RKO (cell line): ENCODE measurements at regions not wholly inside any gene's neighbourhood (a gene's known extent, or its start where the extent isn't known, plus 50 kb on each side); places are given as distances from the start of the nearest gene placed in this dataset.
"Not testable (repeated sequence)": the region's sequence is repeated elsewhere in the genome, so short reads cannot be mapped to it uniquely, and the experiment has no call there.

Source experiments
- DNase-seq: peaks from one replicate; pipeline ENCODE4 v3.0.0-alpha.2; 2016; ENCODE audit warnings: low spot score

DNA sequence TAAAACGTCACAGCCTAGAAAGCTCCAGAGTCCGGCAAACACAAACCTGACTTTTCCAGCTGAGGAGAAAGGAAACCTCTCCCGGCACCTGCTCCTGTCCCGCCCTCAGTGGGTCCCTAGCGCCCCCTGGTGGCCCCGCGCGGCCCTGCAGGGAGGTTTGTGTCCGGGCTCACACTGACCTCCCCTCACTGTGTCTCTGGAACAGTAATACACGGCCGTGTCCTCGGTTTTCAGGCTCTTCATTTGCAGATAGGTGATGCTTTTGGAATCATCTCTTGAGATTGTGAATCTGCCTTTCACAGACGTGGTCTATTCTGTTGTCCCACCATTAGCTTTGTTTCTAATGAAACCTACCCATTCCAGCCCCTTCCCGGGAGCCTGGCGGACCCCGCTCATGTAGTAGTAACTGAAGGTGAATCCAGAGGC is 731.2 kb downstream of the TMEM121 start:
- DNase-seq: peak; percentile 38

DNA sequence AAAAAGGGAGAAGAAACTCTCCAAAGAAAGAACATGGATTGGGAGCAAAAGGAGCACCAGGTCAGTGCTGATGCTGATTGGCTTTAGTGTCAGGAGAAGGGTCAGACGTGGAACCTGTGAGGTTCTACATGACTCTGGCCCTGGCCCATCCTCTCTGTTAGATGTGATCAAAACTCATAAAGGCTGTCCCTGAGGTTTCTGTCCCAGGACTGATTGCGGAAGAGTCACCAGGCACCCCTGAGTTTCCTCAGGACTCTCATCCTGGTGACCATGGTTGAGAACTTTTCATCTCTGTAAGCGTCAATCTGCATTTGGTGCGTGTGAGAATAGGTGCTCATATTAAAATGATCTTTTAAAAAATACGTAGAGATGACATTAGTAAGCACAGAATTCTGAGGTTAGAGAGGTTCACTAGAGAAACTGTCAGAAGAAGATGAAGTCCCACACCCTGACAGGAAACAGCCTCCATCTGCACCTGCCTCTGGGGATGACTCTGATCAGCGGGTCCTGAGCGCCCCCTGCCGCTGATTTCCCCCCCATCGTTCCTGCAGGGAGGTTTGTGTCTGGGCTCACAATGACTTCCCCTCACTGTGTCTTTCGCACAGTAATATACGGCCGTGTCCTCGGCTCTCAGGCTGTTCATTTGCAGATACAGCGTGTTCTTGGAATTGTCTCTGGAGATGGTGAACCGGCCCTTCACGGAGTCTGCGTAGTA is 741.8 kb downstream of the TMEM121 start:
- no peak for DNase-seq

DNA sequence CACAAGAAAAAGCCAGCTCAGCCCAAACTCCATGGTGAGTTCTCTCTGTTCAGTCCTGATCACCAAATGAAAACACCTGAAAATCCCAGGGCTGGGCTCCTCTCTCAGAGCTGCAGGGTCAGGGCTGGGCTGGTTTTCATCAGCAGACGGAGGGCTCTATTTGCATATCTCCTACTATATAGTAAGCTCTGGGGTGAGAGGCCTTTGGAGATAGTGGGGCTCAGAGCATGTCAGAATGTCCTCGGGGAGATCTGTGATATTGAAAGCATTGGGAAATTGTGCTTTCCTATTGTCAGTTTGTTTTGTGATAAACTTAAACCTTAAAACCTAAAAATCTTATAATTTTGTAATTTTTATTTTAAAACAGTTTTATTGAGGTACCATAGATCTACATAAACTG is 742.6 kb downstream of the TMEM121 start:
- no peak for DNase-seq

DNA sequence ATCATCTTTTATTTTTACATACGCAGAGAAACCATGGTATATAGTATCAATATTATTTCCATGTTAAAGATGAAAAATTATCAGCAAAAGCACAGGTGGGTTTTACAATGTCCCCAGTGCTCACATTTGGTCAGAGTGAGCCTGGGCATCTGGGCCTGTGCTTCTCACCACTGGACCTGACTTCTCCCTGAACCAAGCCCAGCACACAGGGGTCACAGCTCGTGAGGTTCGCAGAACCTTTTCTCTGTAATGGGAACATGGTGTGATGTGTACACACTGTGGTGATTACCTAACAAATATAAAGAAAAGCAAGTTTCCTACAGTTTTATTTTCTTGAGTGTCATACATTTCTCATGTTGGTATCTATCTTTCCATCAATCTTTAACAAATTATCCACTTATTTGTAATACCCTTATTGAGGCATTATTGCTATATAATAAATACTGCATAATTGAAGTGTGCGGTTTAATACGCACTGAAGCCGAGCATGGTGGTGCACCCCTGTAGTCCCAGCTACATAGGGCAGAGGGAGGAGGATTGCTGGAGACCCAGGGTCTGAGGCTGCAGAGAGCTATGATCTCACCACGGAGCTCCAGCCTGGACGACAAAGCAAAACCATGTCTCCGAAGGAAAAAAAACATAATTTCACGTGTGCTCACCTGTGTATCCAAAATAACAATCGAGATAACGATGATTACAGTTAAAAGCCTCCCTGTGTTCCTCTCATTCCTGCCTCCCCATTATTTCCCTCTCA is 743.2 kb downstream of the TMEM121 start:
- DNase-seq: no peak

DNA sequence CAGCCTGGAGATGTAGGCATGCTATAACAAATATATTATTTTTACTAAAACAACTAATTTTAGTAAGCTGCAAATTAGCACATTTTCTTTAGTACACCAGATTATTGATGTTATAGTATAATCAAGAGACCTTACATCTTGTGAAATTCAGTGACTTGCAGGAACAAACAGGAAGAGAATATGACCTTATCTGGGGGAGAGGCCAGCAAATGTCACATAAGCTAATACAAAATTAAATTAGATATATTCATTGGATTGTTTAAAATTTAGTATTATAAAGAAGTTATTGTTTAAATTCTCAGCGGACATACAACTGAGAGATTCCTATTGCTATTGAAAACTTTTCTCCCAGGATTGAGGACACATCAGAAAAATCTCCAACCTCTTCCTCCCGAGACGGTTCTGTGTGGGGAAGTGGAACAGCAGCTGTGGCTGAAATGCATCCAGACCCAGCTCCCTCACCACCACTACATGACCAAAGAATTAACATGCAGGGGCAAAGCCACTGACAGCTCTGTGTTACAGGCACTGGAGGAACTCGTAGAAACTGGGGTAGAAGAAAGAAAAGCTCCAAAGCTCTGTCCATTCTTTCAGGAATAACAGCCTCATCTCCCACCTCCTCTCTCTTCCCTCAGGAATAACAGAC is 744.2 kb downstream of the TMEM121 start:
- not testable (repeated sequence) for DNase-seq

DNA sequence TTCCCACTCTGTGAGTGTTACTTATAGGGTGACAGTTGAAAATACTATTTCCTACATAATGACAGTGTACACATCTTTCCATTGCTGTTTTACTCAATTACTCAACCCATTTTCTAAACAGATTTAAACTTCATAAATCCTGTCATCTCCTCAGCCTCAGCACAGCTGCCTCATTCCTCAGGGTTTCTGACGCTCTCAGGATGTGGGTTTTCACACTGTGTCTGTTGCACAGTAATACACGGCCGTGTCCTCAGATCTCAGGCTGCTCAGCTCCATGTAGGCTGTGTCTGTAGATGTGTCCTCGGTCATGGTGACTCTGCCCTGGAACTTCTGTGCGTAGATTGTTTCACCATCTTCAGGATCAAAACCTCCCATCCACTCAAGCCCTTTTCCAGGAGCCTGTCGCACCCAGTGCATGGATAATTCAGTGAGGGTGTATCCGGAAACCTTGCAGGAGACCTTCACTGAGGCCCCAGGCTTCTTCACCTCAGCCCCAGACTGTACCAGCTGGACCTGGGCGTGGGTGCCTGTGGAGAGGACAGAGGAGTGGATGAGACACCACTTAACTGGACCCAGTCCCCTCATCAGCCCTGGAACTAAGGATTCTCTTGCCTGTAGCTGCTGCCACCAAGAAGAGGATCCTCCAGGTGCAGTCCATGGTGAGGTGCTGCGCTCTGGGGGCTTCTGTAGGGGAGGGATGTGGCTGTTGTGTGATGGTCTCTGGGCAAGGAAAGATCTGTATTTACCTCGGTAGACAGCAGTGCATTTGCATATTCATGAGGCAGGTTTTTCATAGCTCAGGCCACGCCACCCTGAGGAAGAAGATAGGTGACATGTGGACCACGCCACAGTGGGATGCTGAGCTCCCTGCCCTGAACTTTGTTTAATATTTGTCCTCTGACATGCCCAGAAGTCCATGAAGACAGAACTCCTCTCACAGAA is 750.2 kb downstream of the TMEM121 start:
- no peak for DNase-seq

DNA sequence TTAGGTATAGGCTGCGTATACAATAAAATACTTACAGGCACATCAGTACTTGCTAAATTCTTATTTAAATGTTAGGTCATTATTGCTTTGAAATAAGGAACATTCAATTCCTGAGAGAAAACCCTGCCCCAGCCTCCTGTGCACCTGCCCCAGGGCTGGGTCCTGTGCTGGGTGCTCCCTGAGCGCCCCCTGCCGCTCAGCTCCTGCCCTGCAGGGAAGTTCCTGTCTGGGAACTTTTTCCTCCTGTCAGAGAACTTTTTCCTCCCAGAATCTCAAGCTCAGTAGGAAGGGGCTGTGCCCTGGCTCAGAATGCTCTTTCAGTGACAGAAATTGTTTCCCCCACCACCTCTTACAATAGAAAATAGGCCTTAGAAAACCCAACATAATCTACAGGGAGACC is 751.1 kb downstream of the TMEM121 start:
- peak; percentile 17 for DNase-seq

DNA sequence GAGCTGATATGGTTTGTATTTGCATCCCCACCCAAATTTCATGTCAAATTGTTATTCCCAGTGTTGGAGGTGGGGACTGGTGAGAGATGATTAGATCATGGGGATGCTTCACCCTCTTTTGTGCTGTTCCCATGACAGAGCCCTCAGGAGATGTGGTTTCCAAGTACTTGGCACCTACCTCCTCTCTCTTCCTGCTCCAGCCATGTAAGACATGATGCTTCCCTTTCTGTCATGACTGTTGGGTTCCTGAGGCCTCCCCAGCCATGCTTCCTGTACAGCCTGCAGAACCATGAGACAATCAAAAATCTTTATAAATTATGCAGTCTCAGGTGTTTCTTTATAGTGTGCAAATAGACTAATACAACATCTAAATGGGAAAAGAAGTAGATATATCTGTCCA is 754.5 kb downstream of the TMEM121 start:
- no peak for DNase-seq

DNA sequence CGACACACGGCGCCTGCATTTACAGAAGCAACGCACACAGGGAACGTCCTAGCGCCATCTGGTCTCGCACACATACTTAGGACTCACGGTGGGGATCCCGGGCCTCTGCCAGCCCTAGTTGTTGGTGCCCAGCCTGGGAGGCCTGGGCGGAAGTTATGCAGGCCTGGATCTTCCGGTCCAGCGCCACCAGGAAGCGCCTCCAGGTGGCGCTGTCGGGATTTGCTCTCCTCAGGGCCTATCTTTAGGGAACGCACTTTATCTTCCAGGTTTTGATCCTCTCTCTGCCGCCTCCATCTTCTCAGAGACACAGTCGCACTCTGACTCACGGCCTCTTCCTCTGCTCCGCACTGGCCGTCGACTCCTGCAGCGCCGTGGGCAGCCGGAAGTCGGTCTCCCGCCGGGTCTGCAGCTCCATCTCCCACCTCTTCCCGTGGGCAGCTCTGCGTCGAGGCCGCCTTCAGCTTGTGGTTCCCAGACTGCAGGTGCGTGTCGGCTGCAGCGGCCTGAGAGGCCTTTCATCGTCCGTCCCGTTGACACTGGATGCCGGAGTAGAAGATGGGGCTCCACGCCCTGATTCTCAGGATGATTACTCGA is 760.4 kb downstream of the TMEM121 start:
- DNase-seq: no peak

DNA sequence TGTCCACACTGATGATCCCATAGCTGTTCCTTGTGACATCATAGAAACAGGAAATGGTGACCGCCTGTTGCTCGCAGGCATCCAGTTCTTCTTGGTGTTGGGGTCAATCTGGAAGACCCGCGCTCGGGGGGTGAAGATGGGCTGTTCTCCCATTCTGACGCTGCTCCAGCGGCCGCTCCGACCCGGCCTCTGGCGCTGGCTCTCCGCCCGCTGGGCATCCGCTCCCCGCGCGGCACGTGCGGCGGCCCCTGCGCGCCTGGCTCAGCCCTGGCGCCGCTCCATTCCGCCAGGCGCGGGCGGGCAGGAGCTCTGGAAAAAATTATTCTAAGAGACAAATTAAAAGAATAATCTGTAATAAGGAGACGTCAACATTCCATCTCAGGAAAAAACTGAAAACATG is 761.1 kb downstream of the TMEM121 start:
- DNase-seq: no peak

DNA sequence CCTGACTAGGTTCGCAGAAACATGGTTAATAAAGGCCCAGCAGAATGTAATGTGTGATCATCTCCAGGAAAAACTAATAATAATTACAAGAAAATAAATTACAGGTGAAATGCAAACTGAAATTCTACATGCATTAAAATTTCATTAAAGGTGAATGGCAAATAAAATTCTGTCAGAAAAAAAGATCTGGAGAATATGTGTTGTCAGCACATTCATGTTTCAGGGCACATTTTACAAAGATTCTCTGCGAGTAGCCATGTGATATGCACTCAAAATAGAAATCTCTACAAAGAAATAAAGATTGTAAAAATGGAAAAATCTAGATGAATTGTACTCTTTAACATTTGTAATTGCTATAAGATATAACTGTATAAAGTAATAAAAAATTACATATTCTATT is 765.2 kb downstream of the TMEM121 start:
- DNase-seq: no peak

DNA sequence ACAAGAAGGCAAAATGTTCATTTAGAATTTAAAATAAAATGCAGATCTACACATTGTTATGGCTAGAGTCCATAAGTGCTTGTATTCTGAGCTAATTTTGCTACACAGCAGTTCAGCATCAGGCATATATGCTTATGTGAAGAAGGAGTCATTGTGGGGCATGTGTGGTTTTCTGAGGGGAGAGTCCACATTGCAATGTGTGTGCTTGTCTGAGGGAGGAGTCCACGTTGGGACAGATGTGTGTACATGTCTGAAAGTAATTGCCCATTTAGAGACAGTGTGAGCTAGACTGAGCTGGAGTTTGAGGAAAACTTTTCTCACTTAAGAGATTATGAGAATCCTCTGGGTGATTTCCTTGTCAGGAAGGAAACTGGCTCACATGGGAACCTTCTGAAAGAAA is 767.9 kb downstream of the TMEM121 start:
- DNase-seq: no peak

DNA sequence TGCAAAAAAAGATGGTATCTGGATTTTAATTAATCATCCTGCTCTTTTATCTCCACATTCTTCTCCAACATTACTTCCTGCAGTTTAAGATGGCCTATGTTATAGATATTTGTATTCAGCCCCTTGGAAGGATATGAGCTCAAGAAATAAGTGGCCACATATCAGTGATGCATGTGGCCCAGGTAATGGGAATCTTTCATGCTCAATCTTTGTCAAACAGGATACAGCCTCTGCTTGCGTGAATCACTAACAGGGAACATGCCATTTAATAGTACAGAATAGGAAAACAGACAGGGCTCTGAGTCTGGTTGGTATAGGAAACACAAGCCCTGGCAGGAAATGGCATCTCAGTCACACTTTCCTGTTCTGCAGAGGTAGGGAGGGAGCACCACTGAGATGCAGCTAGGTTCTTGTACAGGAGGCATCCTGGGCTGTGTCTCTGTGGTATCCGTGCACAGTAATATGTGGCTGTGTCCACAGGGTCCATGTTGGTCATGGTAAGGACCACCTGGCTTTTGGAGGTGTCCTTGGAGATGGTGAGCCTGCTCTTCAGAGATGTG is 774.6 kb downstream of the TMEM121 start:
- DNase-seq: not testable (repeated sequence)

DNA sequence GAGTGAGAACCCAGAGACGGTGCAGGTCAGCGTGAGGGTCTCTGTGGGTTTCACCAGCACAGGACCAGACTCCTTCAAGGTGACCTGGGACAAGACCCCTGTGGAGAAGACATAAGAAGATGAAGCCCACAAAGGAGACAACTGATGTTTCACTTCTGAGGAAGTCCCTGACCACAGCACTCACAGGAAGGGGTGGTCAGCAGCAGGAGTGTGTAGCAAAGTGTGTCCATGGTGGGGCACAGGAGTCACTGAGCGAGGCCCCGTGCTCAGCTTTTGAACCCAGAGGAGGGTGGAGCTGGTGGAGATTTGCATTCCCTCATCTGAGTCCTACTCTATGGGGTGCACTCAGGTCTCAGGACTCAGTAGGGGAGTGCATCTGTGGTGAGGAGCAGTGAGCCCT is 775.2 kb downstream of the TMEM121 start:
- not testable (repeated sequence) for DNase-seq

DNA sequence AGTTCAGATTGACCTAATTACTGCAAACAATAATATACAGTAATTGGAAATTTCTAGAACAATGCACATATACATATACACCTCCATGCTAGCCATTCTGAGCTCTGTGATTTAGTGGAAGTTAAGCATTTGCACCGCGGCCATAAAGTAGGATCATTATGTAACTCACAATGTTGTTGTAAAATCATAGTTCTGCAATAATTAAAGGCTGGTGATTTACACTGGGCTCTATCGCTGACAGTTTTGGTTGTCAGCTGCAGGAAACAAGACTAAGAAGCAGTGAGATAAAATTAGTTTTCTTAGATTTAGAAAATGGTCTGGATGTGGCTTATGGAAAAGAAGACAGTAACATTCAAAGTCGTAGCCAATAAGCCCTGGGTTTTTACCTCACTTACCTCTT is 776.3 kb downstream of the TMEM121 start:
- no peak for DNase-seq

DNA sequence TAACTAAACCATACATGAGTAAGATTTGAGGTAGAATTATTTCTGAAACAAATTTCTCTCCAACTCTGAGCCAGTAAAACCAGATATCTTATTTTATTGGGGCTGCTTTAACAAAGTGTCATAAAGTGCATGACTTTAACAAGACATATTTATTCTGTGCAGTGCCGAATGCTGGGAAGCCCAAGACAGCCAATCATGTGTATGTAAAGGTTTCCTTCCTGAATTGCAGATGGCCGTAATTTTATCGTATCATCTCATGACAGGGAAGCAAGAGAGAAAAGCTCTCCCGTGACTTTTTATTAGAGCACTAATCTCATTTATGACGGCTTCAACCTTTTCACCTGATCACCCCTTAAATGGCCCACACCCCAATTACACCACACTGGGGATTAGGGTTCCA is 777.9 kb downstream of the TMEM121 start:
- DNase-seq: no peak

DNA sequence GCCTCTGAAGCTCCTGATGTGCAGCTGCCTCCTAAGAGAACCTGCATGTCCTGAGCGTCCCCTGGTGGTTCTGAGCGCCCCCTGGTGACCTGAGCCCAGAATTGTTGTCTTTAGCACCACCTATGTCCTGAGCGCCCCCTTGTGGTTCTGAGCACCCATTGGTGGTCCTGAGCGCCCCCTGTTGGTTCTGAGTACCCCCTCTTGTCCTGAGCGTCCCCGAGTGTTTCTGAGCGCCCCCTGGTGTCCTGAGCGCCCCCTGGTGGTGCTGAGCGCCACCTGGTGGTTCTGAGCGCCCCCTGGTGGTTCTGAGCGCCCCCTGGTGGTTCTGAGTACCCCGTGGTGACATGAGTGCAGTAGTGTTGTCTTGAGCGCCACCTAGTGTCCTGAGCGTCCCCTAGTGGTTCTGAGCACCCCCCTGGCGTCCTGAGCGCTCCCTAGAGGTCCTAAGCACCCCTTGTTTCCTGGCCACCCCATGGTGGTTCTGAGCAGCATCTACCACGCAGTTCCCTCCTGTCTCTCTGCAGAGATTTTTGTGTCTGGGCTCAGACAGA is 782.5 kb downstream of the TMEM121 start:
- peak; percentile 17 for DNase-seq

DNA sequence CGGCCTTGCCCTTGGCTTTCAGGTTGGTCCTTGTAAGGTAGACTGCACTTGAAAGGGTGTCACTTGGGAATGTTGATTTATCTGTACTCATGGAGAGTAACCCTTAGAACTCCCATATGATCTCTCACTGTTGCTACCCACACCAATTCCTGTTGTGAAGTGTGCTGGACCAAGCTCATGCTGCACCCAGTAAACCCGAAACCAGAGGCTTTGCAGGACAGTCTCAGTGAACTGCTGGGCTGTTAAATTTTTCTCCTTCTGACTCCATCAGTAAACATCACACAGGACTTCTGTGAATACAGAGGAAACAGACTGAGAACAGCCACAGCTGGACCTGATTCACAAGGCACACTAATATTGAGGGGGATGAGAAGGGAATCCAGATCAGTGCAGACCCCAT is 783.0 kb downstream of the TMEM121 start:
- DNase-seq: no peak

DNA sequence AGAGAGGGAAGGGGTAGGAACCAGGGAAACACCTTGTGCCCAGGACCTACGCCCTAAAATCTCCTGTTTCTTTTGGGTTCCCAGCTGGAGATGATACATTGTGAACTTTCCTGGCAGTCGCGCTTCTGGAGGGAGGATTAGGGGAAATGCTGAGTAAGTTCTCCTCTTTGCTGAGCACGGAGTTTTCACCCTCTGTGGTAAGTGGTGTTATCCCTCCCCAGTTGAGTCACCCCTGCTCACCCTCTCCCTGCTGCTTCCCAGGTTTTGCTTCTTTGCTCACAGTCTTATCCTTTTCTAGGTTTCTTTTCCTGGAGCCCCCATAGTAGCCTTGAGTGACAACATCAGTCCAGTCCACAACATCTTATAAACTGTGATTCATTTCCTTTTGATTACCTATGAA is 789.1 kb downstream of the TMEM121 start:
- no peak for DNase-seq

DNA sequence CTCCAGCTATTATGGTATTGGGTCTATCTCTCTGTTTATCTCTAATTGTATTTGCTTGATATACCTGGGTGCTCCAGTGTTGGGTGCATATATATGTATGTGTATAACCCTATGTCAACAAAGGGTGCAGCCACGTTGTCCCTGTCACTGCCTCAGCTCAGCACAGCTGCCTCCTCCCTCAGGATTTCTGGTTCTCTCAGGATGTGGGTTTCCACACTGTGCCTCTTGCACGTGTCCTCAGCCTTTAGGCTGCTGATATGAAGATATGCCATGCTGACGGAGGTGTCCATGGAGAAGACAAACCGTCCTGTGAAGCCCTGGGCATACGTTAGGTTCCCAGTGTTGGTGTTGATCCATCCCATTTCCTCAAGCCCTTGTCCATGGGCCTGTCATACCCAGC is 791.2 kb downstream of the TMEM121 start:
- DNase-seq: no peak

DNA sequence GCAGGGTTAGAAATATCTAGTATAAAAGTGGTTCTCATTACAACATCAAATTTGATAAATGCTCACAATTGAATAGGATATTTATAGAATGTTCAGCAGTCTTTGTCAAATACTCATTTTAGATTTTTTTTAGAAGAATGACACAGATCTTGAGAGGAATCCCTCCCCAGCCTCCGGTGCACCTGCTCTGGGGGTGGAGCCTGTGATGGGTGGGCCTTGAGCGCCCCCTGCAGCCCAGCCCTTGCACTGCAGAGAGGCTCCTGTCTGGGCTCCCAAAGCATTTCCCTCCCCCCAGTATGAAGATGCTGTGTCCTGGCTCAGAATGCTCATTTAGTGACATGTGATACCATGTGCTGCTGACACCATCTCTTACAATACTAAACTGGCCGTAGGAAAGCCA is 792.3 kb downstream of the TMEM121 start:
- no peak for DNase-seq
